Keratinocyte (primary cell): ENCODE measurements at regions not wholly inside any gene's neighbourhood (a gene's known extent, or its start where the extent isn't known, plus 50 kb on each side); places are given as distances from the start of the nearest gene placed in this dataset.
"Not testable (repeated sequence)": the region's sequence is repeated elsewhere in the genome, so short reads cannot be mapped to it uniquely, and the experiment has no call there.

Experiments
- DNase-seq: peaks from one replicate; pipeline ENCODE4 v3.0.0-alpha.2; 2011; ENCODE audit warnings: low read depth, missing footprints, low spot score
- FAIRE-seq: peaks from 2 replicates; lab custom pipeline; 2011; peaks lifted over from hg19 to GRCh38; lab: Jason Lieb, UNC
- H2AFZ ChIP-seq: 2 replicates; pipeline ENCODE4 v1.6.0; 2012; ENCODE audit warnings: low read length, control low read depth, inconsistent platforms; ENCODE audit not compliant: control insufficient read depth
- H3K27ac ChIP-seq: 2 replicates; pipeline ENCODE4 v1.5.1; 2011; ENCODE audit warnings: low read length; ENCODE audit not compliant: control insufficient read depth, insufficient read depth
- H3K27me3 ChIP-seq: 3 replicates; pipeline ENCODE4 v1.6.0; 2011; ENCODE audit warnings: low read length; ENCODE audit not compliant: control insufficient read depth, insufficient read depth; ENCODE audit errors: extremely low read depth
- H3K36me3 ChIP-seq, 2 experiments: 2 replicates in 1 of 2; 3 replicates in 1 of 2; pipeline ENCODE4 v1.5.1; 2011; ENCODE audit warnings: low read length in 2 of 2, mild to moderate bottlenecking in 1 of 2; ENCODE audit not compliant: control insufficient read depth in 2 of 2, insufficient read depth in 2 of 2; ENCODE audit errors: extremely low read depth in 1 of 2
- H3K4me1 ChIP-seq: 3 replicates; pipeline ENCODE4 v1.5.1; 2011; ENCODE audit warnings: low read length; ENCODE audit not compliant: control insufficient read depth, insufficient read depth; ENCODE audit errors: extremely low read depth
- H3K4me2 ChIP-seq: 3 replicates; pipeline ENCODE4 v1.6.0; 2011; ENCODE audit warnings: low read depth, low read length; ENCODE audit not compliant: control insufficient read depth, insufficient read depth; ENCODE audit errors: extremely low read depth
- H3K4me3 ChIP-seq, 3 experiments: fragments of 200-600 bp in 1 of 3; sonication (generic) in 1 of 3; 2 replicates in 2 of 3; 3 replicates in 1 of 3; pipeline ENCODE4 v1.5.1; 2011 to 2016; ENCODE audit warnings: low read length in 3 of 3, mild to moderate bottlenecking in 3 of 3, control low read depth in 2 of 3, inconsistent platforms in 1 of 3, low read depth in 1 of 3, mixed read lengths in 1 of 3, mixed run types in 1 of 3, moderate library complexity in 1 of 3; ENCODE audit not compliant: control insufficient read depth in 2 of 3, insufficient read depth in 2 of 3; ENCODE audit errors: extremely low read depth in 1 of 3
- H3K79me2 ChIP-seq: 2 replicates; pipeline ENCODE4 v1.6.0; 2012; ENCODE audit warnings: low read length; ENCODE audit not compliant: control insufficient read depth, insufficient read depth
- H3K9ac ChIP-seq: 3 replicates; pipeline ENCODE4 v1.6.0; 2011; ENCODE audit warnings: low read length; ENCODE audit not compliant: control insufficient read depth, insufficient read depth; ENCODE audit errors: extremely low read depth
- H3K9me1 ChIP-seq: 3 replicates; pipeline ENCODE4 v1.6.0; 2011; ENCODE audit warnings: low read length; ENCODE audit not compliant: control insufficient read depth, insufficient read depth; ENCODE audit errors: extremely low read depth
- H3K9me3 ChIP-seq: 2 replicates; pipeline ENCODE4 v1.5.1; 2012; ENCODE audit warnings: low read depth, low read length; ENCODE audit not compliant: control insufficient read depth
- H4K20me1 ChIP-seq: 3 replicates; pipeline ENCODE4 v1.6.0; 2011; ENCODE audit warnings: low read length; ENCODE audit not compliant: control insufficient read depth, insufficient read depth; ENCODE audit errors: extremely low read depth
- CTCF ChIP-seq, 3 experiments: IDR thresholded peaks in 1 of 3; conservative IDR thresholded peaks in 1 of 3; optimal IDR thresholded peaks in 1 of 3; 2 replicates in 2 of 3; 3 replicates in 1 of 3; pipeline versions ENCODE3 to v1.5.1; 2011; ENCODE audit warnings: low read length in 3 of 3, mild to moderate bottlenecking in 3 of 3, moderate library complexity in 2 of 3, control low read depth in 1 of 3, inconsistent platforms in 1 of 3; ENCODE audit not compliant: insufficient read depth in 2 of 3; ENCODE audit errors: extremely low read depth in 1 of 3
- EZH2 ChIP-seq: IDR thresholded peaks from one replicate; pipeline ENCODE4 v1.6.1; 2012; ENCODE audit warnings: inconsistent platforms, mild to moderate bottlenecking, low read length, moderate library complexity
- dilution Hi-C: fragments of 300-500 bp; cut with MboI; formaldehyde crosslinking; loops from one replicate; pipeline ENCODE4 v1.7.0; 2020; ENCODE audit warnings: low sequenced_read_pairs; ENCODE audit not compliant: extremely low pct_ligation_motif_present

GRCh38 chr6:145096846-145097245 is 638.5 kb downstream of the EPM2A start:
- H3K4me1 ChIP-seq: peaks cover 2% of the 10 kb centered on the region
- H3K4me2 ChIP-seq: no peak overlapping the region
- TF ChIP-seq EZH2: no peak
- no peak for TF ChIP-seq CTCF (optimal IDR thresholded peaks at IDR 0.05 in 1 of 3, IDR thresholded peaks at IDR 0.05 in 1 of 3, conservative IDR thresholded peaks at IDR 0.05 in 1 of 3; ENCODE audit: extremely low read depth in 1 of 3, insufficient read depth in 2 of 3, low read length in 3 of 3)
- H3K4me3 ChIP-seq: no peak overlapping the region
- H3K9ac ChIP-seq: no peak overlapping the region
- dilution Hi-C loops: no loop called here
- no peaks in the 10 kb centered on the region for H3K9me1 ChIP-seq
- no peaks in the 10 kb centered on the region for H3K36me3 ChIP-seq
- H3K27ac ChIP-seq: no peak overlapping the region
- no peak overlapping the region for H2AFZ ChIP-seq
- DNase-seq (no peak), FAIRE-seq (no peak)
- no peaks in the 10 kb centered on the region for H3K9me3 ChIP-seq
- peaks cover 5% of the 10 kb centered on the region for H3K27me3 ChIP-seq
- no peaks in the 10 kb centered on the region for H3K79me2 ChIP-seq
- no peaks in the 10 kb centered on the region for H4K20me1 ChIP-seq

- H3K4me3 ChIP-seq, H3K4me1 ChIP-seq, H3K27ac ChIP-seq, H3K79me2 ChIP-seq, H3K9ac ChIP-seq, H2AFZ ChIP-seq, H3K36me3 ChIP-seq, FAIRE-seq, H3K9me1 ChIP-seq, H3K4me2 ChIP-seq, H3K9me3 ChIP-seq, H4K20me1 ChIP-seq, dilution Hi-C loops, DNase-seq, H3K27me3 ChIP-seq: not testable (repeated sequence)
These were observed 637.2 kb downstream of the EPM2A start for GRCh38 chr6:145098127-145098526.

DNA sequence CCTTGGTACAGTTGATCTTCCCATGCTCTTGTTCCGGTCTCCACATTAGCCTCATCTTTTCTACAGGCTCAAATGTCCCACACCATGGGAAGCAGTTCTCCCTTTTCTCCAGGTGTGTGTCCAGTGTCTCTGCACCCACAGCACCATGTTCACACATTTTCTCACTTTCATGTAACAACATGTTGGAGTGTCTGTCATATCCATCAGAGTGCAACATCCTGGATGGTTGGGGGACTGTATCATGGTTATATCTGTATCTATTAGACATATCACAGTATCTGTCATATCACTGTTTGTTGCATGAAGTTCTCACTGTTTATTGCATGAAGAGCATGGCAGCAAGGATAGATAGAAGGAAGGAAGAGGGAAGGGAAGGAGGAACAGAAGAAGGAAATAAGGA is 635.6 kb downstream of the EPM2A start:
- Histone ChIP-seq H3K27ac (no peak overlapping the region), H2AFZ (no peak overlapping the region), H4K20me1 (no peaks in the 10 kb centered on the region), H3K4me2 (no peak overlapping the region), H3K9ac (no peak overlapping the region), H3K9me1 (no peaks in the 10 kb centered on the region), H3K4me3 (no peak overlapping the region), H3K79me2 (no peaks in the 10 kb centered on the region), H3K9me3 (no peaks in the 10 kb centered on the region), H3K36me3 (no peaks in the 10 kb centered on the region), H3K27me3 (no peaks in the 10 kb centered on the region), H3K4me1 (peaks cover 2% of the 10 kb centered on the region)
- no peak for FAIRE-seq
- DNase-seq: no peak
- dilution Hi-C loops: no loop called here
- no peak for TF ChIP-seq EZH2
